ENCODE measurements at regions not wholly inside any gene's neighbourhood (a gene's known extent, or its start where the extent isn't known, plus 50 kb on each side); places are given as distances from the start of the nearest gene placed in this dataset.

GRCh38 chr13:85282876-85283275 lies 516.3 kb downstream of the SLITRK6 start:
- TF ChIP-seq TAF1 (IDR thresholded peaks at IDR 0.05; ENCODE audit: borderline replicate concordance, insufficient read depth, low read length) (no peak), SIN3A (IDR thresholded peaks at IDR 0.05; ENCODE audit: borderline replicate concordance, insufficient read depth, low read length) (no peak), POLR2AphosphoS5 (IDR thresholded peaks at IDR 0.05; ENCODE audit: low read depth, low read length) (no peak), FOXP2 (optimal IDR thresholded peaks at IDR 0.05; ENCODE audit: borderline replicate concordance, extremely low read depth, extremely low read length, insufficient read depth) (no peak)
- TF ChIP-seq, protein P1, sequence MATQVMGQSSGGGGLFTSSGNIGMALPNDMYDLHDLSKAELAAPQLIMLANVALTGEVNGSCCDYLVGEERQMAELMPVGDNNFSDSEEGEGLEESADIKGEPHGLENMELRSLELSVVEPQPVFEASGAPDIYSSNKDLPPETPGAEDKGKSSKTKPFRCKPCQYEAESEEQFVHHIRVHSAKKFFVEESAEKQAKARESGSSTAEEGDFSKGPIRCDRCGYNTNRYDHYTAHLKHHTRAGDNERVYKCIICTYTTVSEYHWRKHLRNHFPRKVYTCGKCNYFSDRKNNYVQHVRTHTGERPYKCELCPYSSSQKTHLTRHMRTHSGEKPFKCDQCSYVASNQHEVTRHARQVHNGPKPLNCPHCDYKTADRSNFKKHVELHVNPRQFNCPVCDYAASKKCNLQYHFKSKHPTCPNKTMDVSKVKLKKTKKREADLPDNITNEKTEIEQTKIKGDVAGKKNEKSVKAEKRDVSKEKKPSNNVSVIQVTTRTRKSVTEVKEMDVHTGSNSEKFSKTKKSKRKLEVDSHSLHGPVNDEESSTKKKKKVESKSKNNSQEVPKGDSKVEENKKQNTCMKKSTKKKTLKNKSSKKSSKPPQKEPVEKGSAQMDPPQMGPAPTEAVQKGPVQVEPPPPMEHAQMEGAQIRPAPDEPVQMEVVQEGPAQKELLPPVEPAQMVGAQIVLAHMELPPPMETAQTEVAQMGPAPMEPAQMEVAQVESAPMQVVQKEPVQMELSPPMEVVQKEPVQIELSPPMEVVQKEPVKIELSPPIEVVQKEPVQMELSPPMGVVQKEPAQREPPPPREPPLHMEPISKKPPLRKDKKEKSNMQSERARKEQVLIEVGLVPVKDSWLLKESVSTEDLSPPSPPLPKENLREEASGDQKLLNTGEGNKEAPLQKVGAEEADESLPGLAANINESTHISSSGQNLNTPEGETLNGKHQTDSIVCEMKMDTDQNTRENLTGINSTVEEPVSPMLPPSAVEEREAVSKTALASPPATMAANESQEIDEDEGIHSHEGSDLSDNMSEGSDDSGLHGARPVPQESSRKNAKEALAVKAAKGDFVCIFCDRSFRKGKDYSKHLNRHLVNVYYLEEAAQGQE (IDR thresholded peaks at IDR 0.05; ENCODE audit: insufficient read depth in 1 of 2, low read depth in 2 of 2, low read length in 2 of 2) = peak in 1 of 2 experiments; percentile 75; a peak in 2 of 4 replicates

- no peak for TF ChIP-seq FOXP2 (optimal IDR thresholded peaks at IDR 0.05; ENCODE audit: borderline replicate concordance, extremely low read depth, extremely low read length, insufficient read depth)
- TF ChIP-seq, protein P1 (IDR thresholded peaks at IDR 0.05; ENCODE audit: insufficient read depth in 1 of 2, low read depth in 2 of 2, low read length in 2 of 2) = no peak
- no peak for TF ChIP-seq POLR2AphosphoS5 (IDR thresholded peaks at IDR 0.05; ENCODE audit: low read depth, low read length)
- no peak for TF ChIP-seq SIN3A (IDR thresholded peaks at IDR 0.05; ENCODE audit: borderline replicate concordance, insufficient read depth, low read length)
- no peak for TF ChIP-seq TAF1 (IDR thresholded peaks at IDR 0.05; ENCODE audit: borderline replicate concordance, insufficient read depth, low read length)
These were observed 520.4 kb downstream of the SLITRK6 start for GRCh38 chr13:85278851-85279250.

- TF ChIP-seq TAF1 (IDR thresholded peaks at IDR 0.05; ENCODE audit: borderline replicate concordance, insufficient read depth, low read length) (no peak), POLR2AphosphoS5 (IDR thresholded peaks at IDR 0.05; ENCODE audit: low read depth, low read length) (no peak), FOXP2 (optimal IDR thresholded peaks at IDR 0.05; ENCODE audit: borderline replicate concordance, extremely low read depth, extremely low read length, insufficient read depth) (no peak), SIN3A (IDR thresholded peaks at IDR 0.05; ENCODE audit: borderline replicate concordance, insufficient read depth, low read length) (no peak)
- TF ChIP-seq, protein P1 (IDR thresholded peaks at IDR 0.05; ENCODE audit: insufficient read depth in 1 of 2, low read depth in 2 of 2, low read length in 2 of 2) = no peak
These were observed 521.5 kb downstream of the SLITRK6 start for GRCh38 chr13:85277748-85278147.

- TF ChIP-seq SIN3A (IDR thresholded peaks at IDR 0.05; ENCODE audit: borderline replicate concordance, insufficient read depth, low read length) = no peak
- TF ChIP-seq TAF1 (IDR thresholded peaks at IDR 0.05; ENCODE audit: borderline replicate concordance, insufficient read depth, low read length) = no peak
- TF ChIP-seq POLR2AphosphoS5 (IDR thresholded peaks at IDR 0.05; ENCODE audit: low read depth, low read length) = no peak
- TF ChIP-seq, protein P1 (IDR thresholded peaks at IDR 0.05; ENCODE audit: insufficient read depth in 1 of 2, low read depth in 2 of 2, low read length in 2 of 2) = no peak
- no peak for TF ChIP-seq FOXP2 (optimal IDR thresholded peaks at IDR 0.05; ENCODE audit: borderline replicate concordance, extremely low read depth, extremely low read length, insufficient read depth)
These were observed 532.4 kb downstream of the SLITRK6 start for GRCh38 chr13:85266771-85267170.

GRCh38 chr13:85266331-85266730 lies 532.9 kb downstream of the SLITRK6 start:
- TF ChIP-seq POLR2AphosphoS5 (IDR thresholded peaks at IDR 0.05; ENCODE audit: low read depth, low read length) = no peak
- no peak for TF ChIP-seq SIN3A (IDR thresholded peaks at IDR 0.05; ENCODE audit: borderline replicate concordance, insufficient read depth, low read length)
- no peak for TF ChIP-seq TAF1 (IDR thresholded peaks at IDR 0.05; ENCODE audit: borderline replicate concordance, insufficient read depth, low read length)
